H1 (cell line): ENCODE measurements at regions not wholly inside any gene's neighbourhood (a gene's known extent, or its start where the extent isn't known, plus 50 kb on each side); places are given as distances from the start of the nearest gene placed in this dataset.

ENCODE experiments used
- CREB1 ChIP-seq: IDR thresholded peaks from 2 replicates; pipeline ENCODE4 v1.6.1; 2012; ENCODE audit warnings: inconsistent platforms
- CTCF ChIP-seq, 3 experiments: IDR thresholded peaks; 1 replicate in 2 of 3; 2 replicates in 1 of 3; pipeline versions ENCODE4 v1.5.1 to v1.6.1; 2011; ENCODE audit warnings: low read length in 3 of 3, mild to moderate bottlenecking in 3 of 3, inconsistent platforms in 2 of 3, low read depth in 1 of 3, moderate library complexity in 1 of 3; ENCODE audit not compliant: insufficient read depth in 1 of 3; ENCODE audit errors: control extremely low read depth in 1 of 3
- EP300 ChIP-seq, 2 experiments: IDR thresholded peaks; 1 replicate in 1 of 2; 2 replicates in 1 of 2; pipeline ENCODE4 v1.6.1; 2011 to 2012; ENCODE audit warnings: low read depth in 2 of 2, low read length in 2 of 2, mild to moderate bottlenecking in 2 of 2, borderline replicate concordance in 1 of 2, inconsistent platforms in 1 of 2, moderate library complexity in 1 of 2
- JUND ChIP-seq: IDR thresholded peaks from 2 replicates; pipeline ENCODE4 v1.6.1; 2011; ENCODE audit warnings: mild to moderate bottlenecking, improper control_type of control experiment, low read length
- PHF8 ChIP-seq: fragments of 200-600 bp; sonication (generic); conservative IDR thresholded peaks from 2 replicates; pipeline ENCODE4 v1.7.1; 2012; ENCODE audit warnings: low read depth, mild to moderate bottlenecking, inconsistent platforms, low read length, moderate library complexity
- POLR2A ChIP-seq, 2 experiments: IDR thresholded peaks; 1 replicate in 1 of 2; 2 replicates in 1 of 2; pipeline ENCODE4 v1.6.1; 2011; ENCODE audit warnings: low read depth in 2 of 2, low read length in 2 of 2, mild to moderate bottlenecking in 2 of 2; ENCODE audit errors: control extremely low read depth in 1 of 2
- POLR2AphosphoS5 ChIP-seq: IDR thresholded peaks from 2 replicates; pipeline ENCODE4 v1.6.1; 2011; ENCODE audit warnings: low read depth, low read length
- POU5F1 ChIP-seq: IDR thresholded peaks from 2 replicates; pipeline ENCODE4 v1.6.1; 2011; ENCODE audit warnings: low read depth, mild to moderate bottlenecking, low read length, moderate library complexity
- RFX5 ChIP-seq: IDR thresholded peaks from 2 replicates; pipeline ENCODE4 v1.6.1; 2011; ENCODE audit warnings: low read depth, low read length, improper control_type of control experiment, borderline replicate concordance
- RNF2 ChIP-seq: fragments of 200-900, 300-1000 bp; sonication (generic); IDR thresholded peaks from 2 replicates; pipeline ENCODE4 v1.7.1; 2016; ENCODE audit warnings: borderline replicate concordance, low read depth, mild to moderate bottlenecking, antibody characterized with exemption, low read length; ENCODE audit not compliant: poor library complexity, severe bottlenecking; ENCODE audit errors: missing control alignments
- TF ChIP-seq, protein P1 (sequence below): IDR thresholded peaks from 2 replicates; pipeline ENCODE4 v1.6.1; 2012; ENCODE audit warnings: inconsistent platforms

GRCh38 chr2:43008388-43008787 is 216.0 kb upstream of the HAAO start:
- no peak for TF ChIP-seq CTCF (IDR thresholded peaks at IDR 0.05; ENCODE audit: control extremely low read depth in 1 of 3, insufficient read depth in 1 of 3, low read depth in 1 of 3, low read length in 3 of 3)
- TF ChIP-seq EP300 (IDR thresholded peaks at IDR 0.05; ENCODE audit: borderline replicate concordance in 1 of 2, low read depth in 2 of 2, low read length in 2 of 2): no peak
- no peak for TF ChIP-seq PHF8
- no peak for TF ChIP-seq RFX5
- no peak for TF ChIP-seq POLR2A (IDR thresholded peaks at IDR 0.05; ENCODE audit: control extremely low read depth in 1 of 2, low read depth in 2 of 2, low read length in 2 of 2)
- no peak for TF ChIP-seq JUND
- TF ChIP-seq, protein P1, sequence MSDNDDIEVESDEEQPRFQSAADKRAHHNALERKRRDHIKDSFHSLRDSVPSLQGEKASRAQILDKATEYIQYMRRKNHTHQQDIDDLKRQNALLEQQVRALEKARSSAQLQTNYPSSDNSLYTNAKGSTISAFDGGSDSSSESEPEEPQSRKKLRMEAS: no peak
- no peak for TF ChIP-seq CREB1
- no peak for TF ChIP-seq POU5F1
- TF ChIP-seq RNF2: no peak
- TF ChIP-seq POLR2AphosphoS5: no peak
